HG02610 (cell line): ENCODE measurements at regions not wholly inside any gene's neighbourhood (a gene's known extent, or its start where the extent isn't known, plus 50 kb on each side); places are given as distances from the start of the nearest gene placed in this dataset.
"Not testable (repeated sequence)": the region's sequence is repeated elsewhere in the genome, so short reads cannot be mapped to it uniquely, and the experiment has no call there.

Experiments used
- ATAC-seq: cut with Tn5 transposase; IDR thresholded peaks from one replicate; pipeline ENCODE4 v1.9.1; 2021; ENCODE audit warnings: mild to moderate bottlenecking, moderate library complexity; ENCODE audit not compliant: unreplicated experiment

GRCh38 chrX:40788698-40789097 is 53.4 kb upstream of the MED14 start:
- not testable (repeated sequence) for ATAC-seq

- ATAC-seq: no peak
These were observed 57.1 kb upstream of the MED14 start for GRCh38 chrX:40792433-40792832.

- ATAC-seq: not testable (repeated sequence)
These were observed 59.4 kb upstream of the MED14 start for GRCh38 chrX:40794829-40795130.

- not testable (repeated sequence) for ATAC-seq
These were observed 64.4 kb upstream of the MED14 start for GRCh38 chrX:40799745-40800144.

- no peak for ATAC-seq
These were observed 70.1 kb upstream of the MED14 start for GRCh38 chrX:40805404-40805803.

- ATAC-seq: no peak
These were observed 71.3 kb upstream of the MED14 start for GRCh38 chrX:40806513-40807220.

GRCh38 chrX:40807384-40807783 is 72.0 kb upstream of the MED14 start:
- ATAC-seq: no peak

GRCh38 chrX:40808203-40808602 is 72.9 kb upstream of the MED14 start:
- ATAC-seq: no peak

- no peak for ATAC-seq
These were observed 73.9 kb upstream of the MED14 start for GRCh38 chrX:40809210-40809609.

- not testable (repeated sequence) for ATAC-seq
These were observed 79.7 kb upstream of the MED14 start for GRCh38 chrX:40815045-40815444.

GRCh38 chrX:40816906-40817305 is 81.6 kb upstream of the MED14 start:
- no peak for ATAC-seq

- ATAC-seq: no peak
These were observed 82.9 kb upstream of the MED14 start for GRCh38 chrX:40818236-40818635.

- ATAC-seq: no peak
These were observed 86.4 kb upstream of the MED14 start for GRCh38 chrX:40821780-40822179.

- ATAC-seq: no peak
These were observed 92.0 kb upstream of the MED14 start for GRCh38 chrX:40827331-40827730.

- ATAC-seq: no peak
These were observed 96.4 kb upstream of the MED14 start for GRCh38 chrX:40831750-40832149.

- ATAC-seq: no peak
These were observed 97.4 kb upstream of the MED14 start for GRCh38 chrX:40832723-40833122.

GRCh38 chrX:40834225-40834624 is 98.9 kb upstream of the MED14 start:
- ATAC-seq: no peak

- ATAC-seq: no peak
These were observed 100.2 kb upstream of the MED14 start for GRCh38 chrX:40835526-40835925.

GRCh38 chrX:40843643-40844042 is 108.3 kb upstream of the MED14 start:
- ATAC-seq: no peak

GRCh38 chrX:40844471-40844870 is 109.1 kb upstream of the MED14 start:
- ATAC-seq: no peak

- no peak for ATAC-seq
These were observed 110.1 kb upstream of the MED14 start for GRCh38 chrX:40845331-40845911.

GRCh38 chrX:40849906-40850823 is 114.8 kb upstream of the MED14 start:
- no peak for ATAC-seq
